DND-41 (cell line): ENCODE measurements at regions not wholly inside any gene's neighbourhood (a gene's known extent, or its start where the extent isn't known, plus 50 kb on each side); places are given as distances from the start of the nearest gene placed in this dataset.

Experiments used
- EZH2 ChIP-seq: IDR thresholded peaks from 3 replicates; pipeline ENCODE4 v1.6.1; 2012; ENCODE audit warnings: borderline replicate concordance, low read depth, mild to moderate bottlenecking, moderate library complexity, low read length, inconsistent platforms; ENCODE audit not compliant: severe bottlenecking
- TF ChIP-seq, protein P1 (sequence below): IDR thresholded peaks from 2 replicates; pipeline ENCODE4 v1.5.1; 2012; ENCODE audit warnings: borderline replicate concordance, low read length, moderate library complexity, mild to moderate bottlenecking; ENCODE audit not compliant: poor library complexity, severe bottlenecking; ENCODE audit errors: extremely low read depth

DNA sequence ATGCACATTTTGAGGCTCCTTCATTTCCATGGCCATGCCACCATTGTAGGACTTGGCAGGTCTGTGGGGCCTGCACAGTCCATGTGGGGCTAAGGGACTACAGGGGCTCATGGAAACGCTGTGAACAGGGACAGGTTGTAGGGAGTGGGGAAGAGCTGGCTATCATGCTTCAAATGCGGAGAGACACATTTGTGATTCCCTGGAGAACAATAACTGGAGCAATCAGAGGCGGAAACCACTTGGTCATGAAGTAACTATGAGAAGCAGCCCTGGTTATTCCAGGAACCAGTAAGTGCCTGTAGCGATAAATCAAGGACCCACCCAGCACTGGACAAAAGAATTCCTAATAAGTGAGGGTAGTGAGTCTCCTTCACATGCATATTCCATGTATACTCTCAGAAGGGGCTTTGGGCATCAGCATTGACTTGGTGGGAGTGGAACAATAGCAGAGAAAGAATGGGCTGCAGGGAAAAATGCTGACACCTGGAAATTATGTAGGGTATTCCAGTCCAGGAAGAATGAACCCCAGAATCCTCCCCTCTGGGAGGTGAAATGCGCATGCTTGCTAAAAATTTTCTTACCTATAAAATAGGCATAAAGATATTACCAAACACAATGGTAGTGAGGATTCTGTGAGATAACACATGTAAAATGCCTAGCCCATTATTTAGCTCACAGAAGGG lies 251.4 kb upstream of the ROPN1 start:
- TF ChIP-seq, protein P1, sequence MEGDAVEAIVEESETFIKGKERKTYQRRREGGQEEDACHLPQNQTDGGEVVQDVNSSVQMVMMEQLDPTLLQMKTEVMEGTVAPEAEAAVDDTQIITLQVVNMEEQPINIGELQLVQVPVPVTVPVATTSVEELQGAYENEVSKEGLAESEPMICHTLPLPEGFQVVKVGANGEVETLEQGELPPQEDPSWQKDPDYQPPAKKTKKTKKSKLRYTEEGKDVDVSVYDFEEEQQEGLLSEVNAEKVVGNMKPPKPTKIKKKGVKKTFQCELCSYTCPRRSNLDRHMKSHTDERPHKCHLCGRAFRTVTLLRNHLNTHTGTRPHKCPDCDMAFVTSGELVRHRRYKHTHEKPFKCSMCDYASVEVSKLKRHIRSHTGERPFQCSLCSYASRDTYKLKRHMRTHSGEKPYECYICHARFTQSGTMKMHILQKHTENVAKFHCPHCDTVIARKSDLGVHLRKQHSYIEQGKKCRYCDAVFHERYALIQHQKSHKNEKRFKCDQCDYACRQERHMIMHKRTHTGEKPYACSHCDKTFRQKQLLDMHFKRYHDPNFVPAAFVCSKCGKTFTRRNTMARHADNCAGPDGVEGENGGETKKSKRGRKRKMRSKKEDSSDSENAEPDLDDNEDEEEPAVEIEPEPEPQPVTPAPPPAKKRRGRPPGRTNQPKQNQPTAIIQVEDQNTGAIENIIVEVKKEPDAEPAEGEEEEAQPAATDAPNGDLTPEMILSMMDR: no peak
- no peak for TF ChIP-seq EZH2
